Neural crest cell (in vitro differentiated cells): ENCODE measurements at regions not wholly inside any gene's neighbourhood (a gene's known extent, or its start where the extent isn't known, plus 50 kb on each side); places are given as distances from the start of the nearest gene placed in this dataset.

Experiments used
- DNase-seq: peaks from one replicate; pipeline ENCODE4 v3.0.0; 2021; ENCODE audit warnings: low read depth, mixed read lengths, low spot score
- H3K27ac Mint-ChIP-seq: one replicate; pipeline ENCODE4 v1.8.0; 2021; ENCODE audit warnings: mild to moderate bottlenecking, mixed read lengths; ENCODE audit not compliant: unreplicated experiment
- H3K27me3 Mint-ChIP-seq: 2 replicates; pipeline ENCODE4 v1.8.0; 2021; ENCODE audit warnings: low read depth, mild to moderate bottlenecking, mixed read lengths
- H3K36me3 Mint-ChIP-seq: 2 replicates; pipeline ENCODE4 v1.8.0; 2021; ENCODE audit warnings: low read depth, mild to moderate bottlenecking, mixed read lengths
- H3K4me1 Mint-ChIP-seq: 2 replicates; pipeline ENCODE4 v1.8.0; 2021; ENCODE audit warnings: mixed read lengths
- H3K4me3 Mint-ChIP-seq: one replicate; pipeline ENCODE4 v1.8.0; 2021; ENCODE audit warnings: mild to moderate bottlenecking, mixed read lengths
- H3K9me3 Mint-ChIP-seq: 2 replicates; pipeline ENCODE4 v1.8.0; 2021; ENCODE audit warnings: mixed read lengths
- TF ChIP-seq, protein P1 (sequence below): fragments of 200-600 bp; sonication (generic); conservative IDR thresholded peaks from 2 replicates; pipeline ENCODE4 v1.5.0; 2021; ENCODE audit warnings: antibody characterized with exemption, mild to moderate bottlenecking

DNA sequence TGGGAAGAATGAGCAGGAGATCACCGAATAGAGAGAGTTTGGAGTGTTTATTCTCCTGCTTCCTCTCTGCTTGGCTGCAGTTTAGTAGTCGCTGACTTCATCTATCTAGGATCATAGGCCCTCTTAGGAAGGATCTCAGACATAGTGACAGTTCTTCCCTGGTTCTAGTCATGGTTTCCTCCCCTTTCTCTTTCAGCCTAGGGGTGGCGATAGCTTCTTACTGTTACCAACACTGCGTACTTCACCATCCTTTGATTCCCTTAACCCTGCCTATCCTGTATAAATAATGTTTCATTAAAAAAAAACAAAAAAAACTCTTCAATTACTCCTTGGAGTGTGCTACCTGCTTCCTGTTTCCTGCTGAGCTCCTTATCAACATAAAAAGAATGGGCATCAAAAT, 103.8 kb downstream of the DDX53 start:
- no peak for DNase-seq
- TF ChIP-seq, protein P1, sequence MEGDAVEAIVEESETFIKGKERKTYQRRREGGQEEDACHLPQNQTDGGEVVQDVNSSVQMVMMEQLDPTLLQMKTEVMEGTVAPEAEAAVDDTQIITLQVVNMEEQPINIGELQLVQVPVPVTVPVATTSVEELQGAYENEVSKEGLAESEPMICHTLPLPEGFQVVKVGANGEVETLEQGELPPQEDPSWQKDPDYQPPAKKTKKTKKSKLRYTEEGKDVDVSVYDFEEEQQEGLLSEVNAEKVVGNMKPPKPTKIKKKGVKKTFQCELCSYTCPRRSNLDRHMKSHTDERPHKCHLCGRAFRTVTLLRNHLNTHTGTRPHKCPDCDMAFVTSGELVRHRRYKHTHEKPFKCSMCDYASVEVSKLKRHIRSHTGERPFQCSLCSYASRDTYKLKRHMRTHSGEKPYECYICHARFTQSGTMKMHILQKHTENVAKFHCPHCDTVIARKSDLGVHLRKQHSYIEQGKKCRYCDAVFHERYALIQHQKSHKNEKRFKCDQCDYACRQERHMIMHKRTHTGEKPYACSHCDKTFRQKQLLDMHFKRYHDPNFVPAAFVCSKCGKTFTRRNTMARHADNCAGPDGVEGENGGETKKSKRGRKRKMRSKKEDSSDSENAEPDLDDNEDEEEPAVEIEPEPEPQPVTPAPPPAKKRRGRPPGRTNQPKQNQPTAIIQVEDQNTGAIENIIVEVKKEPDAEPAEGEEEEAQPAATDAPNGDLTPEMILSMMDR, result no peak
- Mint-ChIP-seq H3K4me1 (no peaks in the 10 kb centered on the region), H3K9me3 (peaks cover 5% of the 10 kb centered on the region), H3K36me3 (no peaks in the 10 kb centered on the region), H3K4me3 (no peak overlapping the region), H3K27me3 (no peaks in the 10 kb centered on the region), H3K27ac (no peak overlapping the region)

DNA sequence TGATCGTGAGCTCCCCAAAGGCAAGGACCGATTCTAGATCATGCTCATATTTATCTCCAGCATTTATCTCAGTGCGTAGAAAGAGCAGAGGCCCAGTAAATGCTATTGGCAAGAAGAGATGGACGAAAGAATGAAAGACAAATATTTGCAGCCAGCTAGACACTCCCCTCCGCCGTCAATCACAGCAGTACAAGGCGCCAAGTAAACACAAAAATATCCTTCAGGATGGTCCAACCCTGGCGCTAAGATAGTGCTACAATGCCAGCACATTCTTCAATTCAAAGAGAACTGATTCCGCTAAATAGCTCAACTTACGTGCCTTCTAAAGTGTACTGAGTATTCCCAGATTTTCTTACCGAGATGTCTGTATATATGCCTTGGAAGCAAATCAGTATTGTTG, 114.5 kb downstream of the DDX53 start:
- no peaks in the 10 kb centered on the region for H3K36me3 Mint-ChIP-seq
- H3K9me3 Mint-ChIP-seq, result no peaks in the 10 kb centered on the region
- DNase-seq, result no peak
- H3K27me3 Mint-ChIP-seq, result no peaks in the 10 kb centered on the region
- H3K4me1 Mint-ChIP-seq, result no peaks in the 10 kb centered on the region
- no peak overlapping the region for H3K4me3 Mint-ChIP-seq
- no peak overlapping the region for H3K27ac Mint-ChIP-seq
- TF ChIP-seq, protein P1, result no peak

DNA sequence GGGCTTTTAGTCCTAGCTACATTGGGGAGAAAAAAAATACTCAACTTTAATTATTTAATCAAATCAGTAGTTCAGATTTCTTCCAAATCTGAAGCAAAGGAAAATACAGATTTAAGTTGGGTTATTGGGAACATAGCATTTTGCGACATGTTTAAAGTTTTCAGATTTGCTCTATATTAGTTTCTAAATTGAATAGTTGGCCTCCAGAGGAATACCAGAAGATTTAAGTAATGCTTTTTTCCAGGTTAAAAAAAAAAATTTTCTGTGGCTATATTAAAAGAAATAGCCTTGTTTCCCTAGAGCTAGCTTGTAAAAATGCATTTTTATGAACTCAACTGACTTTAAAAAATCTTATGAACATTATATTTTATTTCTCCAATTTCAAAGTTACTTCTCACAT, 115.9 kb downstream of the DDX53 start:
- Mint-ChIP-seq H3K27ac (no peak overlapping the region), H3K27me3 (no peaks in the 10 kb centered on the region), H3K9me3 (no peaks in the 10 kb centered on the region), H3K4me3 (no peak overlapping the region), H3K4me1 (no peaks in the 10 kb centered on the region), H3K36me3 (no peaks in the 10 kb centered on the region)
- DNase-seq, result no peak
- TF ChIP-seq, protein P1, result no peak

DNA sequence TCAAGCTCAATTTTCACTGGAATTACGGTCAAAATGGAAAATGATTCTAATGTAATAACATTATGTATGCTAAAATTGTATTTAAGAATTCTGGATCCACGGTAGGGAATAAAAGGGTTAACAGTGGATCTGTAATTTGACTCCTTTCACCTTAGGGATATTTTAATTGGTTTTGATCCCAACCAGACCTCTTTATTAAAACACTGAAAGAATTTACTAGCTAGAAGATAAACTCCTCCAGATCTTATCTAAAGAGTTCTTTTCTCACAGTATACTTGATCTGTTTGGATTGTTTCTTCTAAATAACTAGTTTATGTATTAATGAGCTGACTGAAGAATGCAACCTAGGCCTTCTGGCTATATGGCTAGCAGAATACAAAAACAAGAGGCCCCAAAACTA, 118.4 kb downstream of the DDX53 start:
- Mint-ChIP-seq H3K27ac (no peak overlapping the region), H3K4me3 (no peak overlapping the region), H3K36me3 (no peaks in the 10 kb centered on the region), H3K4me1 (no peaks in the 10 kb centered on the region), H3K9me3 (no peaks in the 10 kb centered on the region), H3K27me3 (no peaks in the 10 kb centered on the region)
- no peak for DNase-seq
- TF ChIP-seq, protein P1, result no peak

DNA sequence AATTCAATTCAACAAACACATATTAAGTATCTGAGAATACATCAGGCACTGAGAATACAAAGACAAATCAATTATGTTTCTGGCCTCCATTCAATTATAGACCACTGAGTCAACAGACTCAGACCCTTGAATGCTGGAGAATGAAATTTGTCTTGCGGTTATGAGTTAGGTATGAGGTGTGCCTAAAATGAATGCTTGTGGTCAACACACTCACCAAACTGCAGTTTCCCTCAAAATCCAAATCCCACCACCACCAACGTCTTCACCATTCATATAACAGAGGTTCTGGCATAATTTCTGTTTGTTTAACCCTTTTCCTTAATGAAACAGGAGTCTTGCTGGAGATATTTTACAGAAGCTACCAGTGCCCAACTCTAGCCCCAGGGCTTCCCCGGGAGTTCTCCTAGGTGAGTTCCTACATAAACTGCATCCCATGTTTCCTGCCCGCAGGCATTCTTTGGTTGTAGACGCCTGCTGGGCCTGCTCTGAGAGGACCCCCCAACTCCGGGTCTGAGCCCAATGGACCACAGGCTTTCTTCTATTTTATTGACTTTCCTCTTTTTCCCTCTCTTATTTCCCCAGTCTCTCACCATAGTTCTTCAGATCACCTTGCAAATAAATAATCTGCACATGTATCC, 119.2 kb downstream of the DDX53 start:
- Mint-ChIP-seq H3K9me3 (no peaks in the 10 kb centered on the region), H3K27me3 (no peaks in the 10 kb centered on the region), H3K27ac (no peak overlapping the region), H3K4me1 (no peaks in the 10 kb centered on the region), H3K4me3 (no peak overlapping the region), H3K36me3 (no peaks in the 10 kb centered on the region)
- TF ChIP-seq, protein P1, result no peak
- no peak for DNase-seq
